B cell (primary cell): ENCODE measurements at regions not wholly inside any gene's neighbourhood (a gene's known extent, or its start where the extent isn't known, plus 50 kb on each side); places are given as distances from the start of the nearest gene placed in this dataset.
"Not testable (repeated sequence)": the region's sequence is repeated elsewhere in the genome, so short reads cannot be mapped to it uniquely, and the experiment has no call there.

Experiments
- EZH2 ChIP-seq: IDR thresholded peaks from 2 replicates; pipeline ENCODE4 v1.6.1; 2012; ENCODE audit warnings: borderline replicate concordance, low read depth, mild to moderate bottlenecking, moderate library complexity, low read length; ENCODE audit not compliant: insufficient read depth, poor library complexity, severe bottlenecking
- TF ChIP-seq, protein P1 (sequence below): fragments of 200-600 bp; IDR thresholded peaks from one replicate; pipeline ENCODE4 v1.8.0; 2022; ENCODE audit warnings: antibody characterized with exemption, mild to moderate bottlenecking

DNA sequence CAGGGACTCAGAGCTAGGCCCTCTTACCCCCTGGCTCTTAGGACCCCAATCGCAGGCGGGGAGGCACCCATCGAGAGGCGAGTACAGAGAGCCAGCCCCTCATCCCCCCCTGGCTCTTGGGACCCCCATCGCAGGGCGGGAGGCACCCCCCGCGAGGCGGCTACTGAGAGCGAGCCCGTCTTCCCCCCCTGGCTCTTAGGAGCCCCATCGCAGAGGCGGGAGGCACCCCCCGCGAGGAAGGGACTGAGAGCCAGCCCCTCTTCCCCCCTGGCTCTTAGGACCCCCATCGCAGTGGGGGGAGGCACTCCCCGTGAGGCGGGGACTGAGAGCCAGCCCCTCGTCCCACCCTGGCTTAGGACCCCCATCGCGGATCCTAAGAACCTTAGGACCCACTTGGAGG is 2422.1 kb upstream of the PCDH20 start:
- not testable (repeated sequence) for TF ChIP-seq EZH2
- TF ChIP-seq, protein P1, sequence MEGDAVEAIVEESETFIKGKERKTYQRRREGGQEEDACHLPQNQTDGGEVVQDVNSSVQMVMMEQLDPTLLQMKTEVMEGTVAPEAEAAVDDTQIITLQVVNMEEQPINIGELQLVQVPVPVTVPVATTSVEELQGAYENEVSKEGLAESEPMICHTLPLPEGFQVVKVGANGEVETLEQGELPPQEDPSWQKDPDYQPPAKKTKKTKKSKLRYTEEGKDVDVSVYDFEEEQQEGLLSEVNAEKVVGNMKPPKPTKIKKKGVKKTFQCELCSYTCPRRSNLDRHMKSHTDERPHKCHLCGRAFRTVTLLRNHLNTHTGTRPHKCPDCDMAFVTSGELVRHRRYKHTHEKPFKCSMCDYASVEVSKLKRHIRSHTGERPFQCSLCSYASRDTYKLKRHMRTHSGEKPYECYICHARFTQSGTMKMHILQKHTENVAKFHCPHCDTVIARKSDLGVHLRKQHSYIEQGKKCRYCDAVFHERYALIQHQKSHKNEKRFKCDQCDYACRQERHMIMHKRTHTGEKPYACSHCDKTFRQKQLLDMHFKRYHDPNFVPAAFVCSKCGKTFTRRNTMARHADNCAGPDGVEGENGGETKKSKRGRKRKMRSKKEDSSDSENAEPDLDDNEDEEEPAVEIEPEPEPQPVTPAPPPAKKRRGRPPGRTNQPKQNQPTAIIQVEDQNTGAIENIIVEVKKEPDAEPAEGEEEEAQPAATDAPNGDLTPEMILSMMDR, result not testable (repeated sequence)
